ENCODE measurements at regions not wholly inside any gene's neighbourhood (a gene's known extent, or its start where the extent isn't known, plus 50 kb on each side); places are given as distances from the start of the nearest gene placed in this dataset.
A peak's percentile ranks its signal among the peaks of the same experiment; 100 is the strongest.
"Not testable (repeated sequence)": the region's sequence is repeated elsewhere in the genome, so short reads cannot be mapped to it uniquely, and the experiment has no call there.

DNA sequence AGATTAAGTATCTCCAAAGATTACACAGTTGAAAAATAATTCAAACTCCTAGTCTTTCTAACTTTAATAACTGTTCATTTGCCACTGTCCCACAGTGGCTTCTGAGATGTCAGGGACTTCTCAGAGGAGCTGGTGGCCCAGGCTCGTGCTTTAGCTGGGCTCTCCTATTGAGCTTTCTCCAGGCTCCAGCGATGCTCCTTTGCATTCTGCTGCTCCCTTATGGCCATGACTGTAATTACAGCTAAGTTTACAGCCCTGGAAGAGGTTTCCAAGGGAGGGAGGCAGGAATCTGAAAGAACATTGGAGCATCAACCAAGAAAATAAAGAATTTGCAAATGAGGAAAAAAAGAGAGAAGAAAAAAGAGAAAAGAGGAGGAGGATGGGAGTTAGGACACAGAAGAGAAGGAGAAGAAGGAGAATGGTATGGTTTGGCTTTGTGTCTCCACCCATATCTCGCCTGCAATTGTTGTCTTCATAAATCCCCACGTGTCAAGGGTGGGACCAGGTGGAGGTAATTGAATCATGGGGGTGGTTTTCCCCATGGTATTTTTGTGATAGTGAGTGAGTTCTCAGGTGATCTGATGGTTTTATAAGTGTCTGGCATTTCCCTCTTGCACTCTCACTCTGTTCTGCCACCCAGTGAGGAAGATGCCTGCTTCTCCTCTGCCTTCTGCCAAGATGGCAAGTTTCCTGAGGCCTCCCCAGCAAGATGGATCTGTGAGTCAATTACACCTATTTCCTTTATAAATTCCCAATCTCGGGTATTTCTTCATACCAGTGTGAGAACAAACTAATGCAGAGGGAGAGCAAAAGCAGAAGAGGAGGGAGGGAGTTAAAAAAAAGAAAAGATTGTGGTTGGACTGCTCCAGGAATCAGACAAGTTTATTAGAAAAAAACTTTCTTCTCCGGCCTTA, 857.0 kb downstream of the KCNA4 start:
- no peaks in the 10 kb centered on the region for H3K36me3 Mint-ChIP-seq (ENCODE audit: low read depth)
- ATAC-seq (no peak), DNase-seq (peak; percentile 11)
- no peaks in the 10 kb centered on the region for H3K4me1 Mint-ChIP-seq
- peaks cover 8% of the 10 kb centered on the region for H3K9me3 Mint-ChIP-seq (ENCODE audit: low read depth)
- H3K27me3 Mint-ChIP-seq = no peaks in the 10 kb centered on the region
- no peak overlapping the region for H3K27ac Mint-ChIP-seq
- no peak overlapping the region for H3K4me3 Mint-ChIP-seq
- ChIA-PET POLR2A (no interaction called here), CTCF (interaction anchor here (0.8 to 1.0 kb wide), 3 partner anchors 1372 to 1663 kb away, joined by 3 to 5 read pairs (median 3); no protein-coding TSS in a partner anchor)
- intact Hi-C loops (cut with DNase I, micrococcal nuclease) = loop anchor here in 1 of 2 experiments (2.0 kb wide), 1 partner anchor 1461 kb away; no protein-coding TSS in a partner anchor

DNA sequence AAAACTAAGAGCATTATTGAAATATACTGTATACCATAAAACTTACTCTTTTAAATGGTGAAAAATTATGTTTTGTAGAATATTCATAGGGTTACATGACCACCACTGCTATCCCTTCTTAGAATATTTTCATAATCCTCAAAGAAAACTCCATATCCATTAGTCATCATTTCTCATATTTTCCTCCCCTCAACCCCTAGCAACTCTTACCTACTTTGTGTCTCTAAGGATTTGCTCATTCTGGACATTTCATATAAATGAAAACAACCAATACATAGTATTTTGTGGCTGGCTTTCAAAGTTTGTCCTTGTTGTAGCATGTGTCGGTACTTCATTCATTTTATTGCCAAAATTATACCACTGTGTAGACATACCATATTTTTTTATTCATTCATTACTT, 863.8 kb downstream of the KCNA4 start:
- H3K27ac Mint-ChIP-seq = no peak overlapping the region
- ATAC-seq = no peak
- no peaks in the 10 kb centered on the region for H3K27me3 Mint-ChIP-seq
- ChIA-PET POLR2A (no interaction called here), CTCF (no interaction called here)
- H3K4me3 Mint-ChIP-seq = no peak overlapping the region
- H3K36me3 Mint-ChIP-seq (ENCODE audit: low read depth) = no peaks in the 10 kb centered on the region
- no peaks in the 10 kb centered on the region for H3K4me1 Mint-ChIP-seq
- intact Hi-C loops (cut with DNase I, micrococcal nuclease) = no loop called here
- no peak for DNase-seq
- peaks cover 3% of the 10 kb centered on the region for H3K9me3 Mint-ChIP-seq (ENCODE audit: low read depth)

DNA sequence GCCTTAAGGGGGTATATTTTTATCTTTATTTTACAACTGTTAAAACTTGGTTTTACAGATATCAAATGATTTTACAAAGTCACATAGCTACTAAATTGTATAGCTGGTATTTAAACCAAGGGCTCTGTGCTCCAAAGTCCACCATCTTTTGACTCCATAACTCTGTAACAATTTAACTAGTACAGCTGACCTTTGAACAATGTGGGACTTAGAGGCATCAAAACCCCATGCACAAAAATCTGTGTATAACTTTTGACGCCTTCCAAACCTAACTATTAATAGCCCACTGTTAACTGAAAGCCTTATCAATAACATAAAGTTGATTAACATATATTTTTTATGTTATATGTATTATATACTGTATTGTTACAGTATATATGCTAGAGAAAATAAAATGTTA, 874.3 kb downstream of the KCNA4 start:
- CTCF ChIA-PET = not testable (repeated sequence)

DNA sequence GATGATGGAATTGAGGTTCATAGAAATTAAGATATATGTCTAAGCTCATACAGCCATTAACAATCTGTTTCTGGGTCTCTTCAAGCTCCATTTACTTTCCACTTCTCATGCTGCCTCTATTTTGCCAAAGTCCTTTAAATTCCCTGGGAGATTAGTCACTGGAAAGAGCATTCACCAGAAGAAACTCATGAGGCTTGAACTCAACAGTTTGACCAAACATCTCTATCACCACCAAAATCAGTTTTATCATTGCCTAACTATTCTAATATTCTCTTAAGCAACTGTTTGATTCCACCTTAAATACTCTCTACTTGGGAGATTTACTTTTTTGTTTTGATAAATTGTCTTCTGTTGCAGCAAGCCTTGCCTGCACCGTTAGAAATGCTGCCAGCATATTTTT, 881.3 kb downstream of the KCNA4 start:
- H3K27ac Mint-ChIP-seq = no peak overlapping the region
- no peaks in the 10 kb centered on the region for H3K27me3 Mint-ChIP-seq
- no peaks in the 10 kb centered on the region for H3K36me3 Mint-ChIP-seq (ENCODE audit: low read depth)
- H3K4me1 Mint-ChIP-seq = no peaks in the 10 kb centered on the region
- ChIA-PET POLR2A (no interaction called here), CTCF (no interaction called here)
- H3K4me3 Mint-ChIP-seq = no peak overlapping the region
- ATAC-seq = no peak
- intact Hi-C loops (cut with DNase I, micrococcal nuclease) = no loop called here
- peaks cover 5% of the 10 kb centered on the region for H3K9me3 Mint-ChIP-seq (ENCODE audit: low read depth)
- no peak for DNase-seq

More for the DNA sequence above, 874.3 kb downstream of the KCNA4 start:
- H3K27ac Mint-ChIP-seq; H3K4me3 Mint-ChIP-seq; H3K27me3 Mint-ChIP-seq; DNase-seq; POLR2A ChIA-PET; intact Hi-C loops (cut with DNase I, micrococcal nuclease); H3K36me3 Mint-ChIP-seq (ENCODE audit: low read depth); ATAC-seq; H3K4me1 Mint-ChIP-seq: not testable (repeated sequence)
- peaks cover 10% of the 10 kb centered on the region for H3K9me3 Mint-ChIP-seq (ENCODE audit: low read depth)

DNA sequence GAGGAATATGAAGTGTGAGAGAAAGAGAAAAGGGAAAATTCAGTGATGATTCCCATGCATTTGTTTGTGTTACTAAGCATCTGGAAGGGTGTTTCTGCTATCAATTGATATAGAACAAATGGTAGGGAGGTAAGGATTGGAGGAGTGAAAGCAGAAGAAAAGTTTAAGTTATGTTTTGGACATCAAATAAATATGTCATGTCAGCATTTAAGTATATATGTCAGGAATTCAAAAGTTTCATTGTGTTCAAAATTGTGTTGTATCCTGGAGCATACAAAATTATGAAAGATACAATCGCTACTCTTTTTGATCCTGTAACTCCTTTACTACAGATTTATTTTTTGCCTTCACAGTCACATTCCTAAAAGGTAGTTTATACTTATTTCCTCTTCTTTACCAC, 885.8 kb downstream of the KCNA4 start:
- Mint-ChIP-seq H3K27me3 (no peaks in the 10 kb centered on the region), H3K9me3 (ENCODE audit: low read depth) (peaks cover 4% of the 10 kb centered on the region), H3K4me3 (no peak overlapping the region), H3K4me1 (no peaks in the 10 kb centered on the region), H3K27ac (no peak overlapping the region), H3K36me3 (ENCODE audit: low read depth) (no peaks in the 10 kb centered on the region)
- DNase-seq = no peak
- POLR2A ChIA-PET = no interaction called here
- ATAC-seq = no peak
- intact Hi-C loops (cut with DNase I, micrococcal nuclease) = no loop called here
- CTCF ChIA-PET = no interaction called here

DNA sequence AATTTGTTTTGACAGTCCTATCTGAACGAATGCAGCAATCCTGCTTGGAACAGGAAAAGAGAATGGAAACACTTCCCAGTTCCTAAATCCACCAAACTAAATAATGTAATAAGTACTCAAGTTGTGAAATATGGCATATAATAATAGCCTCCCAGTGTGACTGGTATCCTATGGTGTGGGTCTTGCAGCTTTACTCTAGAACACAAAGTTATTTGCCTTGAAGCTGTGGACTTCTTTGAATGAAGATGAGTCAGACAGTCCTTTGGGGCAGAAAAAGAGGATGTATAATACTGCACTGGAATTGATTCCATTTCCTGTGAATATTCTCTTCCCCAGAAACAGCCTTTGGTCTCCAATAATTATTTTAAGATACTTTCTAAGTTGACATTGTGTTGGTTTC, 887.0 kb downstream of the KCNA4 start:
- no peak for DNase-seq
- Mint-ChIP-seq H3K27ac (no peak overlapping the region), H3K27me3 (no peaks in the 10 kb centered on the region), H3K36me3 (ENCODE audit: low read depth) (no peaks in the 10 kb centered on the region), H3K4me3 (no peak overlapping the region), H3K9me3 (ENCODE audit: low read depth) (peaks cover 2% of the 10 kb centered on the region), H3K4me1 (no peaks in the 10 kb centered on the region)
- ChIA-PET CTCF (no interaction called here), POLR2A (no interaction called here)
- ATAC-seq = no peak
- intact Hi-C loops (cut with DNase I, micrococcal nuclease) = no loop called here

DNA sequence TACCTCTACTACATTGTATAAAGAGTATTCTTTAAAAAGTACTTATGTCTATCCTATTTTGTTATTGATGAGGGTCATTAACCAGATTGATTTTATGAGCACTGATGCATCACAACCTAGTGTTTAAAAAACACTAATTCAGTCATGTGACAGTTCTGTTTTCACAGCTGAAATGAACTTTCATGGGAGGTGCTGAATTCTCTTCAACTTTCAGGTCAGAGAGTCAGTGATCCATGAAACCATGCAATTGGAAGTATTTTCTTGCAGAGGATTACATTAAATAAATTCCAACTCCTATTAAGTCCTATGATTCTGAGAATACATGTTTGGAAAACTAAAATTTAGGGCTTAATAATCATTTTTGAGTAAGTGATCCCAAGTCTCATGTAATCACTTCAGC, 889.4 kb downstream of the KCNA4 start:
- DNase-seq = no peak
- Mint-ChIP-seq H3K27me3 (no peaks in the 10 kb centered on the region), H3K9me3 (ENCODE audit: low read depth) (no peaks in the 10 kb centered on the region), H3K4me3 (no peak overlapping the region), H3K27ac (no peak overlapping the region), H3K4me1 (no peaks in the 10 kb centered on the region), H3K36me3 (ENCODE audit: low read depth) (no peaks in the 10 kb centered on the region)
- no peak for ATAC-seq
- ChIA-PET POLR2A (no interaction called here), CTCF (no interaction called here)
- intact Hi-C loops (cut with DNase I, micrococcal nuclease) = no loop called here

DNA sequence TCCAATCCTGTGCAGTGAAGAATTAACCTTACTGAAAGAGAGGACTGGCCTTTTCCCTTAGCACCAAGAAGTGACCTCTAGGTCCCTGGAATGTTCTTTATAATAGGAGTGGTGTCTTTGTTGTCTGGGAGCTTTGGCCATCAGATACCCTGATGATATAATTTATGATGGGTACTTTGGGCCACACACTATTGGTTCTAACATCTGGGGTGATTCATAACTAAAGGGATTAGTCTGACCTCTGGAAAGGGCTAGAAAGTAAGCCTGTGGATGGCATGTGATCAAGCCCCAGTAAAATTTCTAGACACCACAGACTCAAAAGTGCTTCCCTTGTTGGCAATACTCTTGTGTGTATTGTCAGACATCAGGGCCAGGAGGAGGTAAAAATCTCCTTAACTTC, 891.2 kb downstream of the KCNA4 start:
- intact Hi-C loops (cut with DNase I, micrococcal nuclease) = no loop called here
- Mint-ChIP-seq H3K9me3 (ENCODE audit: low read depth) (peaks cover 2% of the 10 kb centered on the region), H3K27ac (no peak overlapping the region), H3K27me3 (no peaks in the 10 kb centered on the region), H3K4me1 (no peaks in the 10 kb centered on the region), H3K4me3 (no peak overlapping the region), H3K36me3 (ENCODE audit: low read depth) (no peaks in the 10 kb centered on the region)
- ATAC-seq (no peak), DNase-seq (no peak)
- POLR2A ChIA-PET = no interaction called here
- CTCF ChIA-PET = no interaction called here

DNA sequence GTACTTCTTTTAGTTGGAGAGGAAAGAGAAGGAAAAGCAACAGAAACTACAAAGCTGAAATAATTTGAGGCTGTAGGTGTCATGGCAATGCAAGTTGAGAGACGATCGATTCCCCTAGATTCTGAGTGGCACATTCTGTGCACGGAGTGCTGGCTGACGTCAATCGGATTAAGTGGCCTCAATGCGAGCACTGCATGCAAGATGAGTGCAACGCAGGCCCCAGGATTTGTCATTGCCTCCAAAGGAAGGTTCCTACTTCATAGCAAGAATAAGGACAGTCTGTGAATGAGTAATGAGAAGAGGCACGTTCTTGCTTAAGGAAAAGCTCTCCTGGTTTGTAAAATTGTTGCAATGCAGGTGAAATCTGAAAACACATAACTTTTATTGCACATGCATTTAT, 892.4 kb downstream of the KCNA4 start:
- no peak for ATAC-seq

DNA sequence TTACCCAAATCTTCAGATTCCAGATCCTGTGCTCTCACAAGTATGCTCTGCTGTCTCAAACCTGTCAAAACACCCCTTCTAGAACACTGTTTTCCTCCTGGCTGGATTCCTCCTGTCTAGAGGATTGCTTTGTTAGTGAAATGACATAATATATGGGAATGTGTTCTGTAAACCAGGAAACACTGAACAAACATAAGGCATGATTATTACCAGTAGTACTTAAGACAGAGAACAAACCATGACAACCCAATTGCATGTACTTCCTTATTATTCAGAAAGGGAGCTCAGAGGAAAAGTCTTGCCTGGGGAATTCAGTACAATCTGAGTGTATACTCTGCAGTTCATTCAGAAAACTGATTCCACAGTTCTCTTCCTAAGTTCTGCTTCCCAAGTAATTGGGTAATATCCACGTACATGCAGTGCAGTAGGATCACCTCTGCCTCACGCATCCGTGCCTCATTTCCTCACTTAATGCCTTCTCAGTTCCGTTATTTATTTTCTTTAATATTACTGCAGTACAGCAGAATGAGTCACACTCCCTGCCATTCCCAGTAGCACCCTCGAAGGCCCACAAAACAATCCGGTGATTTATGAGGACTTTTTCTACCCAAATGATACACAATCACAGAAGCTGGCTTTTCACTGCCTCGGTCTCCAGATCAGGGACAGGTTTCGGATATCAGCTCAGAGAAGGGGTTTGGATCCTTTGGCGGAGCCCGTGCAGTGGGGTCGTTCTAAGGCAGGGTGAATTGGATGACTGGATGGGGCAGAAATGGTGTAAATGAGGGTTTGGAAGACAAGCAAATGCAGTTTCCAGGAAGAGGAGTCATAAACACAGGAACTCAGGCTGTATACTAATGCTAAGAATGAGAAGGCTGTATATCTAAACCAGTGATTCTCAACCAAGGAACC, 896.9 kb downstream of the KCNA4 start:
- Mint-ChIP-seq H3K27me3 (no peaks in the 10 kb centered on the region), H3K27ac (no peak overlapping the region), H3K4me1 (no peaks in the 10 kb centered on the region), H3K4me3 (no peak overlapping the region), H3K36me3 (ENCODE audit: low read depth) (no peaks in the 10 kb centered on the region), H3K9me3 (ENCODE audit: low read depth) (peaks cover 6% of the 10 kb centered on the region)
- no peak for ATAC-seq
- CTCF ChIA-PET = interaction anchor here (0.6 kb wide), 1 partner anchor 20 kb away, joined by 3 read pairs; no protein-coding TSS in a partner anchor
- POLR2A ChIA-PET = no interaction called here
- intact Hi-C loops (cut with DNase I, micrococcal nuclease) = no loop called here
- no peak for DNase-seq

More for the DNA sequence above, 892.4 kb downstream of the KCNA4 start:
- intact Hi-C loops (cut with DNase I, micrococcal nuclease) = no loop called here
- no peak for DNase-seq
- no peaks in the 10 kb centered on the region for H3K27me3 Mint-ChIP-seq
- ChIA-PET CTCF (no interaction called here), POLR2A (no interaction called here)
- no peaks in the 10 kb centered on the region for H3K4me1 Mint-ChIP-seq
- no peak overlapping the region for H3K4me3 Mint-ChIP-seq
- no peaks in the 10 kb centered on the region for H3K36me3 Mint-ChIP-seq (ENCODE audit: low read depth)
- H3K27ac Mint-ChIP-seq = no peak overlapping the region
- peaks cover 2% of the 10 kb centered on the region for H3K9me3 Mint-ChIP-seq (ENCODE audit: low read depth)

DNA sequence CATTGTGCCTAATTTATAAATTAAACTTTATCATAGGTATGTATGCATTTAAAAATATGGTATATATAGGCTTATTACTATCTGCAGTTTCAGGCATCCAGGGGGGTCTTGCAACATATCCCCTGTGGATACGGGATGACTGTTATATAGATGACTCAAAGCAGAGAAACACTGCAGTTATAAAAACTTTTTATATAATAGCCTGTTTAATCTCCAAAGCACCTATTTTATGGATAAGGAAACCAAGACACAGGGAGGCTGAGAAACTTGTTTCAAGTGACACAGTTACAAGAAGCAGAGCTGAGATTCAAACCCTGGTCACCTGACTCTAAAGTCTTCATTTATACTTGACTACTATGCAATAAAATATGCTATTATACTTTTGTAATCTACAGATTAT, 897.7 kb downstream of the KCNA4 start:
- no peaks in the 10 kb centered on the region for H3K36me3 Mint-ChIP-seq (ENCODE audit: low read depth)
- ATAC-seq (no peak), DNase-seq (no peak)
- intact Hi-C loops (cut with DNase I, micrococcal nuclease) = no loop called here
- H3K9me3 Mint-ChIP-seq (ENCODE audit: low read depth) = peaks cover 7% of the 10 kb centered on the region
- CTCF ChIA-PET = interaction anchor here (0.6 kb wide), 1 partner anchor 20 kb away, joined by 3 read pairs; no protein-coding TSS in a partner anchor
- no peaks in the 10 kb centered on the region for H3K27me3 Mint-ChIP-seq
- no peak overlapping the region for H3K27ac Mint-ChIP-seq
- H3K4me1 Mint-ChIP-seq = no peaks in the 10 kb centered on the region
- POLR2A ChIA-PET = no interaction called here
- no peak overlapping the region for H3K4me3 Mint-ChIP-seq

DNA sequence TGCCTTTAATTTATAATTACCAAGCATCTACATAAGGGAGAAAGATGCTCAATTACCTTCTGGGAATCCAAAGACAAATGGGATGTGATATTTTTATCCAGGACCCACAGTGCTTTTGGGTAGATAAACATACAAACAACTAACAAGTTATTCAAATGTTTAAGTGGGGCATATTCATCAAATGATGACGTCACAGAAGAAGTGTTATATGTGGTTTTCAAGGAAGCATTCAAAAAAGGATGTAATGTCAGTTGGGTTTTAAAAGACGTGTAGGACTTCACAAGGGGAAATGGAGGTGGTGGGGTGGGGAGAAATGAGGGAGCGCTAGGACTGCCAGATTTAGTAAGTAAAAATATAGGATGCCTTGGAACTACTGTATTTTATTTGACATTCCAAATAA, 915.9 kb downstream of the KCNA4 start:
- Mint-ChIP-seq H3K27me3 (no peaks in the 10 kb centered on the region), H3K36me3 (ENCODE audit: low read depth) (no peaks in the 10 kb centered on the region), H3K27ac (no peak overlapping the region), H3K4me1 (no peaks in the 10 kb centered on the region), H3K4me3 (no peak overlapping the region), H3K9me3 (ENCODE audit: low read depth) (peaks cover 13% of the 10 kb centered on the region)
- no peak for ATAC-seq
- DNase-seq = no peak
- CTCF ChIA-PET = no interaction called here
- POLR2A ChIA-PET = no interaction called here
- intact Hi-C loops (cut with DNase I, micrococcal nuclease) = no loop called here

Data from activated CD4-positive, alpha-beta T cell treated with anti-CD3 and anti-CD28 coated beads for 36 hours (primary cell).